ENCODE measurements at regions not wholly inside any gene's neighbourhood (a gene's known extent, or its start where the extent isn't known, plus 50 kb on each side); places are given as distances from the start of the nearest gene placed in this dataset.

DNA sequence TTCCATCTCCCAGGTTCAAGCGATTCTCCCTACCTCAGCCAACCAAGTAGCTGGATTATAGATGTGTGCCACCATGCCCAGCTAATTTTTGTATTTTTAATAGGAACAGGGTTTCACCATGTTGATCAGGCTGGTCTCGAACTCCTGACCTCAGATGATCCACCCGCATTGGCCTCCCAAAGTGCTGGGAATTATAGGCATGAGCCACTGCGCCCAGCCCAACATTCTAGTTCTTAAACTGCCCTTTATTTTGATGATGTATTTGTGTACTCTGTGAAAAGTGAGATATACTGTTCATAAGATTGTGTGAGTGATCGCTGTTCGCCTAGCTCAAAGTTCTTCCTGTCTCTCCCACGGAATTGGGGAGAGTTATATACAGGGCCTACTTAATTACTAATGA is 93.1 kb downstream of the HFE start:
- TF ChIP-seq, protein P1, sequence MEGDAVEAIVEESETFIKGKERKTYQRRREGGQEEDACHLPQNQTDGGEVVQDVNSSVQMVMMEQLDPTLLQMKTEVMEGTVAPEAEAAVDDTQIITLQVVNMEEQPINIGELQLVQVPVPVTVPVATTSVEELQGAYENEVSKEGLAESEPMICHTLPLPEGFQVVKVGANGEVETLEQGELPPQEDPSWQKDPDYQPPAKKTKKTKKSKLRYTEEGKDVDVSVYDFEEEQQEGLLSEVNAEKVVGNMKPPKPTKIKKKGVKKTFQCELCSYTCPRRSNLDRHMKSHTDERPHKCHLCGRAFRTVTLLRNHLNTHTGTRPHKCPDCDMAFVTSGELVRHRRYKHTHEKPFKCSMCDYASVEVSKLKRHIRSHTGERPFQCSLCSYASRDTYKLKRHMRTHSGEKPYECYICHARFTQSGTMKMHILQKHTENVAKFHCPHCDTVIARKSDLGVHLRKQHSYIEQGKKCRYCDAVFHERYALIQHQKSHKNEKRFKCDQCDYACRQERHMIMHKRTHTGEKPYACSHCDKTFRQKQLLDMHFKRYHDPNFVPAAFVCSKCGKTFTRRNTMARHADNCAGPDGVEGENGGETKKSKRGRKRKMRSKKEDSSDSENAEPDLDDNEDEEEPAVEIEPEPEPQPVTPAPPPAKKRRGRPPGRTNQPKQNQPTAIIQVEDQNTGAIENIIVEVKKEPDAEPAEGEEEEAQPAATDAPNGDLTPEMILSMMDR (conservative IDR thresholded peaks at IDR 0.05 in 1 of 2, IDR thresholded peaks at IDR 0.05 in 1 of 2; ENCODE audit: extremely low read depth in 1 of 2, insufficient read depth in 1 of 2, low read depth in 1 of 2, low read length in 2 of 2), result no peak
- no peak for TF ChIP-seq EZH2 (IDR thresholded peaks at IDR 0.05; ENCODE audit: borderline replicate concordance, low read length)
